ENCODE measurements at regions not wholly inside any gene's neighbourhood (a gene's known extent, or its start where the extent isn't known, plus 50 kb on each side); places are given as distances from the start of the nearest gene placed in this dataset.
A peak's percentile ranks its signal among the peaks of the same experiment; 100 is the strongest.

DNA sequence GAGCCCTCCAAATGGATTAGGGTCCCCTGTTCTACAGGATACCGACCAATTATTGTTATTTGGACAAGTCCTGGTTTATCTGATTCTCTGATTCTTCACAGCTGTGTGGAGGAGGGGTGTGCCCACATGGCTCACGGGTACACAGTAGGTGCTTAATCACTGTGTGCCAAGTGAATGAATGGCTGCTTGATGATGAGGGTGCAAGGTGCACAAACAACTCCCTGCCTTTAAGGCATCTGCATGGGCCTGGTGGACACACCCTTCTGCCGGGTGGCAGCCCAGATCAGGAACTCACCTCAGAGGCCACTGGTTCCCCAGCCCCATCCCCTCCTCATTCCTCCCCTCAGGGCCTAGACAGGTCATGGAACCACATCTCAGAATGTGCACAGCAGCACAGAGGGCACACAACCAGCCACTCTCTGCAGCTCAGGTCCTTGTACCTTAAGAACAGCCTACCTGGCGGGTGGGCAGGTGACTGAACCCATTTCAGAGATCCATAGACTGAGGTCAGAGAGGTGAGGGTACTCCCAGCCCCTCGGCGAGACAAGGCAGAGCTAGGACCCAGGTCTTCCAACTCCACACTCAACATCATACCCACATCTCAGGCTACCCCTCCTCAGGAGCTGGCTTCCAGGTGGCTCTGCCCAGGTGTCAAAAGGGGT is 50.3 kb downstream of the SHANK2 start:
- no peak for DNase-seq (ENCODE audit: low read depth)

DNA sequence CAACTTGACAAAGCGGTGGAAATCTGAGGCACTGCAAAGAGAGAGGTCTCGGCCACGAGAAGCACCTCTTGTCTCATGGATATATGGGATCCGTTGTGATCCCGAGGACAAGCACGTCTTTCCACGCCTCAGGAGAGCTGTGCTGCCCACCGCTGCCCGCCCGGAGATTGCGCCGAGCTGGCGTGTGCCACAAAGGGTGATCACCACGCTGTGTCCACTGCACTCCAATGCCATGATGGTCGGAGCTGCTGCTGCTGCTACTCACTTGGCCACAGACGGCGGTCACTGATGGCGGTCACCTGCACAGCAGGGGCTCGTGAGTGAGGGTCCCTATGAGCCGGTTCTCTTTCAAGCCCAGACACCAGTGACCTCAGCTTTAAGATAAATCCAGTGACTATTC is 51.1 kb downstream of the SHANK2 start:
- DNase-seq (ENCODE audit: low read depth), result no peak

DNA sequence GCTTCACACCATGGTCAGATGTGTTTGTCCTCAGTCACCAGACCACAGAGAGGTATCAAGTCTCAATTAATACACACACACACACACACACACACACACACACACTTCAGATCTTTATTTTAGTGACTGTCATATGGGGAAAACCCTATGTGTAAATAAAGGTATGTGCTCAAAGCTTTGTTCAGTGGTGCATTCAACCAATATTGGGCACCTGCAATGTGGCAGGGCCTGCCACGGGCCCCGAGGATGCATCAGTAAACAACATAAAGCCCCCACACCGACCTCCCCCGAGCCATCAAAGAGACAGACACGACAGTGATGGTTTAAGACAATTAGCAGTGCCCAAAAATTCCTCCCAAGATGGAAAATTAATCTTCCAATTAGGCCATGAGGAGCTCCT is 51.6 kb downstream of the SHANK2 start:
- DNase-seq (ENCODE audit: low read depth), result peak; percentile 15

DNA sequence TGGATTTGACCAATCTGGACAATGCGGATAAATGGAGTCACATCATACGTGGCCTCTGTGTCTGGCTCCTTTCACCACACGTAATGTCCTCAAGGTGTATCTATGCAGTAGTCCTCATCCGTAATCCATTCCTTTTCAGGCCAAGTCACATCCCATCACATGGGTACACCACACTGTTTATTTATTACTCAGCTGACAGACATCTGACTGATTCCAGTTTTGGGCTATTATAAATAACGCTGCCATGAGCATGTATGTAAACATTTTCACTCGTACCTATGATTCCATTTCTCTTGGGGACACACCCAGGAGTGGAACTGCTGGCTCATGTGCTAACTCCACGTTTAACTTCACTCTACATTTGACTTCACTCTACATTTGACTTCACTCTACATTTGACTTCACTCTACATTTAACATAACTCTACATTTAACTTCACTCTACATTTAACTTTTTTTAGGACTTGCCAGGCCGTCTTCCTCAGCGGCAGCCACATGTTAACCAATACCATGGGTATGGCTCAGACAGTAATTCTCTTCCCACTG is 52.1 kb downstream of the SHANK2 start:
- no peak for DNase-seq (ENCODE audit: low read depth)

DNA sequence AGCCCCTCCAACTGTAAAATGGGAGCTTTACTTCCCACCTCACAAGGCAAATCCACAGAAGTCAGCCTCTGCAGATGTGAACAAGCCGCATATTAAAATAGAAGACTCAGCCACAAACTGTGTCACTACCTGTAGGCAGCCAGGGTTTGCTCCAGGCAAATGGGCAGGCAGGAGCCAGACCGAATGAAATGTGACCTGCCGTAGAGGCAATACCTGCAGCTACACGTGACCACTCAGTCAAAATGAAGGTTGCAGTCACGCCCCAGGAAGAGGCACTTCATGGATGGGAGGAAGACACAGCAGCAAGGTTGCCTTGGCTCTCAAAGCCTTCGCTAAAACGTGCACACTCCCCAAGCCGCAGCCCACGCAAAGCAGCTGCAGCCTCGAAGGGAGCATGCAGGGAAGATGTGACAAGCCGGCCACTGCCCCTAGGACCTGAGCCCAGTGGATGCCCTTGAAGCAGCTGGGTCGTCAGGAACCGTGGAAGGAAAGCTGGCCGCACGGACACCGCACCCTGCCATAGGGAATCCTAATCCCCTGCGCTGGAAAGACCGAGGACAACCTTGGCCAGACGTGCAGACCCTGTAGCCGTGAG is 53.1 kb downstream of the SHANK2 start:
- DNase-seq (ENCODE audit: low read depth), result peak; percentile 26

DNA sequence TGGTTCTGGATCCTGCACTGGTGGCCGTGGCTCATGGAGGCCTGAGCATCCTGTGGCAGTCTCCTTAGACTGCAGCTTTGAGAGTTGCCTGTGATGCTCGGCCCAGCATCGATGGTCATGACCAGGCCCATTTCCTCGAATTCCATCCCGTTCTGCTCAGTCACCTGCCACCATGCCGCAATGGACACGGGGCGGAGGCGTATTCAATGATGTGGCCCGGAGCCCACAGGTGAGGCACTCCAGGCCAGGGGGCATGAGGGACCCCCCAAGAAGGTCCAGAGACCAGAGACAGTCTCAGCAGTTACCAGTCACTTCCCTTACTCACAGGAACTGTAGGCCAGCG is 53.6 kb downstream of the SHANK2 start:
- DNase-seq (ENCODE audit: low read depth), result no peak

DNA sequence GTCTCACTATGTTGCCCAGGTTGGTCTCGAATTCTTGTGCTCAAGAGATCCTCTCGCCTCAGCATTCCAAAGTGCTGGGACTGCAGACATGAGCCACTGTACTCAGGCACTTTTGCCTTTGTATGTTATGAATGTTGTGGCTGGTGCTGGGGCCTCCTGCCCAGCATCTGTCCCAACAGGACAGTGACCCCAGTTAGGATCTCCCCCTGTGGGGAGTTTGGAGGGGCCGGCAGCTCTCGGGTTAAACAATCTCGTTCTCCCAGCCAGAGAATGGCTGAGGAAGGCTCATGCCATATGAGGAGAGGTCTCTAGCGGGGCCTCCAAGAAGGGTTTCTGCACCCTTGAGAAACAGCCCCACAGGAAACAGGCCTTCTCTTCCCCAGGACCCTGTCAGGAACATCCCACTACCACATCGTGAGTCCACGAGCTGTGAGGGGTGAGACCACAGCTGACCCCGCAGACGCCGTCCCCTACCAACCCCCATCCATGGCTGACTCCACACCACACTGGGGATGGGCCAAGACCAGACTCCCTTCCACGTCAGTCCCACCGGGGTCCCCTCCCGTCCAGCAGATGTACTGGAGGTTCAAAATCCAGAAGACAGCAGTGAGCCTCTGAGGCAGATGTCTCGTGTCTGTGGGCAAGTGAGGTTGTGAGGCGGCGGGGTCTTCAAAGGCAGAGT is 54.1 kb downstream of the SHANK2 start:
- no peak for DNase-seq (ENCODE audit: low read depth)

DNA sequence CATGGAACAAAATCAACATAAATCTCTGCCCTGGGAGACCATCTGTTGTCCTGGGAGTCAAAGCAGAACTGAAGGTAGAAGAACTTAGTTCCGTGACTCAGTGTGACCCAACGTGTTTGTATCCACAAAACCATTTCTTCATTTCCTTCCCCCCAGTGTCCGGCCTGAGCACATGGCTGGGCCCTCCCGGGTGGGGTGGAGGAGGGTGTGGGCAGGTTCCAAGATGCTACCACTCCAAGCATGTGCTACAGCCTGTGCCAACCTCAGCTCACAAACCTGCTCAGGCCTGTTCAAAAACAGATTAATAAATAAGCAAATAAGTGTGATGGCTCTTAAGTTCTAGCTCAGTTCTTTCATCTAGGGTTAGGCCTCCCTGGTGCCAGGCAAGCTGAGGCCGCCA is 55.3 kb downstream of the SHANK2 start:
- DNase-seq (ENCODE audit: low read depth), result no peak

DNA sequence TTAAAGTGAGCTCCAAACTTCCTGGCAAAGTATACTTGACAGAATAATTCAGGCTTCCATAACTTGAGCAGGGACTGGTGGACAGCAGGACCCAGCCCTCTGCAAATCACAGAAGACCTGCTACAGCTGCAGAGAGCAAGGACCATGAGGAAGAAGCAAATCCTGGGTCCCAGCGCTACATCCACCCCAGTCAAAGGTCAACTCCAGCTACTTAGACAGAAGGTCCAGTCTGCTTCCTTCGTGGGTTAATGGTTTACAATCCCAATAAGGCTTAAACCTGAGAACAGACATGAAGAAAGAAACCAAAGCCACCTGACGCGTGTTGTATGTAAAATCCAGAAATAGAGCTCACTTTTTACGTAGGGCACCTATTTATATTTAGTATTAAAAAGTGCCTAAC is 57.7 kb downstream of the SHANK2 start:
- no peak for DNase-seq (ENCODE audit: low read depth)

DNA sequence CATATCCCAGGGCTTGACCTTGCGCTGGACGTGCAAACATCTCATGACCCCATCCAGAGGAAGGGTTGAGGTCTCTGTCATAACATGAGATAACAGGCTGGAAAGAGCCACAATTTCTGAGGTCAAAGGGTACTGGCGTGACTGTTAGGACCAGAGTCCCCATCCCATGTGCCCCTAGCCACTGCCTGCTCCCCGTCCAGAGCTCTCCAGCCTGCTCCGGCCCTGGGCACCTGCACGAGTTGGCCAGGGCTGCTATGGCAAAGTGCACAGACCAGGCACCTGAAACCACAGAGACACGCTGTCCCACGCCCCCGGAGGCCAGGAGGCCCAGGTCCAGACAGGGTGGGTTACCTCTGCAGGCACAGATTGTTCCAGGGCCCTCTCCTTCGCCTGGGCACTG is 58.9 kb downstream of the SHANK2 start:
- no peak for DNase-seq (ENCODE audit: low read depth)

DNA sequence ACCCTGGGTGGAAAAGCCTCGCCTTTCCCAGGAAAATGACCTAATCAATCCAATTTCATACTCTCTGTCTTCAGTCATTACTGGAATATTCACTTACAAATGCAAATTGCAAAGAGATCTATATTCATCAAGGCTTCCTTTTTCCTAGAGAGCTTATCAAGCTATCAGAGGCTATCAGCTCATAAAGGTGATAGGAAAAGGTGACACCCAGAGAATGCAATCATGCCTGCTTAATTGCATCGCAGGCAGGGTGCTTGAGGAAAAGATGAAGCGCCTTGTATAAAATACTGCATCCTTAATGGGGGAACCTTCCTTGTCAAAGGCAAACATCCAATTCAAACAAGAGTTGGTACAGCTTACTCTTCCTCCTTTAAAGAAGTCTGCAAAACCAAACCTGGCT is 59.7 kb downstream of the SHANK2 start:
- DNase-seq (ENCODE audit: low read depth), result no peak

DNA sequence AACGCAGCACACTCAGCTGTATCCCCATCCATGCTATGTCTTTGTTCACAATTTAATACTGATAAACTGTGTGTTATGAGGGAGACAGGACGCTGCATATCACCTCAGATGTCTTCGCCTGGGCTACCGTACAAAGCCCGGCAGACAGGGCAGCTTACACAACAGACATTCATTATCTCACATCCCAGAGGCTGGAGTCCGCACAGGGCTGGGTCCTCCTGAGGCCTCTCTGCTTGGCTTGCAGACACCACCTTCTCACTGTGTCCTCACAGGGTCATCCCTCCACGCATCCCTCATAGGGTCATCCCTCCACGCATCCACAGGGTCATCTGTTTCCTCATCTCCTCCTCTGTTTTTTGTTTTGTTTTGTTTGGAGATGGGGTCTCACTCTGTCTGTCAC is 61.2 kb downstream of the SHANK2 start:
- DNase-seq (ENCODE audit: low read depth), result no peak

DNA sequence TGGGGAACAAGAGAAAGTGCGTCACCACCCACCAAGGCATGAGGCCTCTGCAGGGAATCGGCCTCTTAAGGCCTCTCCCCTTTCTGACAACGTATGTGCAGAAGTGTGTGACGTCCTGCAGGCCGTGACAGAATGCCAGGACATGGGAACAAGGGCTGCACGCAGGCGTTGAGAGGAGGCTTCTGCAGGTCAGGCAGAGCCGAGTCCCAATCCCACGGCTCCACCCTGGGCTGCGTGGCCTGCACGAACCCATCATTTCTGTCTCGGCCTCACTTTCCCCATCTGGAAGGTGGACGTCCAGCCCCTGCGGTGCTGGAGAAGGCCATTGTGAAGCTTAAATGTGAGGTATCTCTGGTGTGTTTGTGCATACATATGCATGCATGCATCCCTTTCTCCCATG is 61.8 kb downstream of the SHANK2 start:
- no peak for DNase-seq (ENCODE audit: low read depth)

DNA sequence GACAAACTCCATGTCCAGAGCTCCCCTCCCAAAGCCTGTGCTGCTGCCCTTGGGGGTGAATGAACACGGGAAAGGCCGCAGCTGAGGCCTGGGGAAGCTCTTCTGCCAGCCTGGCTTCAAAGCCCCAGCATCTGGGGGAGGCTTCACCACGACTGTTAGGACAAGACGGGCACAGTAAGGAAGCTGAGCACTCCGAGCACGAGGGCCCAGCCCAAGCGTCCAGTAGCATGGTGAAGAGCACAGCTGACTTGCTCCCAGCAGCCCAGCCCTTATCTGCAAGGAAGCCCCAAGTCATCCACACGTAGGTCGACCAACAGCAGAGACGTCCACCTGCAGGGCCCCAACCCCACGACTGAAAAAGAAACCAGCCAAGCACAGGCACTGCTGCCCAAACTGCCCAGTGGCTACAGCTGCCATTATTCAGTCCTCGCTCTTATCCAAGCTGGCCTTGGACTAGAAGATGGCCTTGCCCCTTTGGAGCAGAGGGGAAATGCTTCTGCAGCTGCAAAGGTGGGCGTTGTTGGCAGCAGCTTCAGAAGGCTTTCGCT is 62.5 kb downstream of the SHANK2 start:
- no peak for DNase-seq (ENCODE audit: low read depth)

DNA sequence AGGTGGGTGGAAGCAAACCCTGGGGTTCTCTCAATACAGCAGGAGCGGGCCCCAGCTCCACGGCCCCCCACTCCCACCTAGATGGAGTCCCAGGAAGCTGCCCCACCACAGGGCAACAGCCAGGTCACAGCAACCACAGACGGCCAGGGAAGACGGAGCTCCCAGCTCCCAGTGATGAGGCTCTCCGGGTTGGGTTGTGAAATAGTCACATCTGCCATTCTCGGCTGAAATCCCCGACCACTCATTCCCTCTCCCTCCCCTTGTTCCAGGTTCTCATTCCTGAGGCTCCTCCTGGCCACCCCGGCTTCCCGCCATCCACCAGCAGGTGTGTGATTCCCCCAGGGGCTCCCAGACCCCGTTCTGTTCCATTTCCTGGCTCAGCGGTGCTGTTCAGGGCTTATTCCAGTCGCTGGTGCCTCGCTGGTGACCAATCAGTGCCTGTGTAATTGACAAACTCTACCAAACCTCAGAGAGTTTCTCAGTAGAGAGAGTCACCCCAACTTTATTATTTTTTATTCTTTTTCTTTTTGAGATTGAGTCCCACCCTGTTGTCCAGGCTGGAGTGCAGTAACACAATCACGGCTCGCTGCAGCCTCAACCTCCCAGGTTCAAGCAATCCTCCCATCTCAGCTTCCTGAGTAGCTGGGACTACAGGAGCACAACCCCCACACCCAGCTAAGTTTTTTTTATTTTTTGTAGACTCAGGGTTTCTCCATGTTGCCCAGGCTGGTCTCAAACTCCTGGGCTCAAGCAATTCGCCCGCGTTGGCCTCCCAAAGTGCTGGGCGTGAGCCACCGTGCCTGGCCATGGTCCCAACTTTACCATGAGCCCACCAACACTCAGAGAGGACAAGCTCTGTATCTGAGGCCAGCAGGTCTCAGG is 63.2 kb downstream of the SHANK2 start:
- no peak for DNase-seq (ENCODE audit: low read depth)

DNA sequence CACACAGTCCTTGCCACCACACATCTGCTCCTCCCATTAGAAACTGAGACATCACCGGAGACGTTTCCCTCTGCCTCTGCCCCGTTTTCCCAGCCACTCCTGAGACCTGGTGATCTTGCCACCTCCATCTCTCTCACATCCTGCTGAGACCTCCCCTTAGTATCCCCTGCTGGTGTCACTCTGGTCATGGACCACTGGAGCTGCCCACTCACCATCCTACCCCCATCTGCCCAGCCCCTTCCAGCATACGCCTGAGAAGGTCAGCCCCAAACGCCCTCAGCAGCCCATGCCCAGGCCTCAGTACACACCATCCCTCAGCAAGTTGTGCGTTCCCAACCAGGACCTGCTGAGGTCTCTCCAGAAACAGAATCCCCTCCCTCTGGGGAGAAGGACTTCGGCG is 64.3 kb downstream of the SHANK2 start:
- no peak for DNase-seq (ENCODE audit: low read depth)

DNA sequence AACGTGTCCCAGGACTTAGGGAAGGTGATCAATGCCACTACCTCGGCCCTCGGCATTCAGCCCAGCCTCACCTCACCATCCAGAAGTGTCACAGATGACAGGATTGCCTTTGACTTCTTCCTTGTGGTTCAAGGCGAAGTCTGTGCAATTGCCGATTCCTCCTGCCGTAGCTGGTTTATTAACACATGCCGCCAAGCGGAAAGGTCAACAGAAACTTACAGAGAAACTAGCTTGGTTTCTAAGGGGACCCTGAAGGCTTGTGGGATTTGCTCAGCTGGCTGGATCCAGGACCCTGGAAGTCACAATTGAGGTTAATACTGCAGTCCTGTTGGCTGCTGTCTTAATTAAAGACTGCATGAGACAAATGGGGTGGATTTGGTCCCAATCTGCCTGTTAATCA is 65.6 kb downstream of the SHANK2 start:
- DNase-seq (ENCODE audit: low read depth), result no peak

DNA sequence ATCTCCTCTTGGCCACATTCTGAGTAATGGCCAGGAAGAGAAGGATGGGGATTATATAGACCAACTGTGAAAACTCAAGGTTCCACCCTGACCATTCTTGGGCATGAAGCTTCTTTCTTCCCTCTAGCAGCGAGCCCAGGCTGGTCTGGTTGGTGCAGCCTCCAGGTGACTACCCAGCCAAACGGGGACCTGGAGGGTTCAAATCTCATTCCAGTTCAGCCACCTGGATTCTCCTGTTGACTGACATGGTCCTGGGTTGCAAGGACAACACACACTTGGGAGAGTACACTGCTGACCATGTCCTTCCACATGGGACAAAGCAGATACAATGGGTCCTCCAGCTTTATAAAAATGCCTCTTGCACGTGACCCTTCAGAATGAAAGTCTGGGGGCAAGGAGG is 67.0 kb downstream of the SHANK2 start:
- no peak for DNase-seq (ENCODE audit: low read depth)

DNA sequence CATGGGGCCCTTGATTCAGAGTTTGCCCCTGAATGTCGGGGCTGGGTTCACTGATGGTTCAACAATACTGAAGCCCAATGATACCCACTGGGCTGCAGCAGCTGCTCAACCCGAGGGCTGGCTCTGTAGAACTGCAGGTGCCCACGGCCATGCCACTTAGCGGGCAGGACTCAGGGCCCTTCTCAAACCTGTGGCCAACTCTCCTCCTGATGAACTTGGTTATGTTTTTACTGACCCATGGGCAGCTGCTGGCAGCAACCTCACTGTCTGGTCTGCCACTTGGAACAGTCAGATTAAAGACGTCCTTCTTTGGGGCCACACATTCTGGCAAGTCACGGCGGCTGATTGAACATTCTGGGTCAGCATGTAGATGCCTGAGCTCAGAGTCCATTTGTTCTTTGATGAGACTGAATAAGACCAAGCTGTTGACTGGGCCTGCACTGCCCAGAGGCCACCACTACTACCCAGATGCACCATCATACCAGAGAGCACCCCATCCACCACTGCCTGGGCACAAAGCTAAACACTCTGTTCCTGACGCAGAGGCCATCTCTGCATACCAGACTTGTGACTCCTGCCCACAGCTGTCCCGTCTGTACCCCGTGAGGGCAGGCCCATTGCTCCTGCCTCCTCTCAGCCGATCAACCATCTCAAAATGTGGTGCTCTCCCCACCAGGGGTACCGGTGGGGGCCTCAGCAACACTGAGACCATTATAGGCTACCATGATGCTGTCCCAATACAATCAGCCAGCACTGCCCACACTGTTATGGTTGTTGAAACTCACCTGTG is 67.8 kb downstream of the SHANK2 start:
- no peak for DNase-seq (ENCODE audit: low read depth)

DNA sequence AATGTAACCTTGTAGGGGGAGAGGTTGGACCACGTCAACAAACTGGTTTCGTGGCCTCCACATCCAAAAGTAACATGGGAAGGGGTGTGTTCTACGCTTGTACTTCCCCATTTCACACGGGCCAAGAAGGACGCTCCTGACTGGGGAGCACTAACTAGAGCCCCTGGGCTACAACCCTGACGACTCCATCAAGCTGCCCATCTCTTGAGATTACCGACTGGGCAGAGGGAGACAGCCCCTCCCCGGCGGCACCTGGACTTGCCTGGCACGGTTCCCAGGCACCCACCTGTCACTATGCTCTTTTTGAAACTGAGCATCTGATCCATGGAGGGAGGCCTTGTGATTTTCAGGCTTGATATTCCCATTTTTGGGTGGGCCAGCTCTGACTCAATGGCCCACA is 68.5 kb downstream of the SHANK2 start:
- no peak for DNase-seq (ENCODE audit: low read depth)
